HK-2 (cell line): ENCODE measurements at regions not wholly inside any gene's neighbourhood (a gene's known extent, or its start where the extent isn't known, plus 50 kb on each side); places are given as distances from the start of the nearest gene placed in this dataset.

Experiments used
- DNase-seq: peaks from one replicate; pipeline ENCODE4 v3.0.0-alpha.2; 2018; ENCODE audit not compliant: unreplicated experiment

DNA sequence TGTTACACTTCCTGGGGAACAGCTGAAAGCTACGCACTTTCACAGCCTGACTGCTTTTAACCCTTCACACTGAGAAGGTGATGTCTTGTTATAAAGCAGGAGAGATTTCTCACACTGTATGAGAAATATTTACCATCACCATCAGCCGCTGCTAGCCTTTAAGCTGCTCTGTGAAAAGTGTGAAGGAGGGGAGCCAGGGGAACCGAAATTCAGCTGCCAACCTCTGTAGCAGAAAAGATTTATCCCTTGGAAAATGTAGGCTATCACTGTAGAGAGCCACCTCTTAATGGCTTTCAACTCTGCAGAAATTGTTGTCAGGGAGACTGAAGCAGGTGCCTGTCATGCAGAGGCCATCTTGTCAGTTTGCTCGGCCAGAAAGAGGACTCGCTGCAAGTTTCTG, 145.3 kb downstream of the SP3 start:
- DNase-seq: no peak

DNA sequence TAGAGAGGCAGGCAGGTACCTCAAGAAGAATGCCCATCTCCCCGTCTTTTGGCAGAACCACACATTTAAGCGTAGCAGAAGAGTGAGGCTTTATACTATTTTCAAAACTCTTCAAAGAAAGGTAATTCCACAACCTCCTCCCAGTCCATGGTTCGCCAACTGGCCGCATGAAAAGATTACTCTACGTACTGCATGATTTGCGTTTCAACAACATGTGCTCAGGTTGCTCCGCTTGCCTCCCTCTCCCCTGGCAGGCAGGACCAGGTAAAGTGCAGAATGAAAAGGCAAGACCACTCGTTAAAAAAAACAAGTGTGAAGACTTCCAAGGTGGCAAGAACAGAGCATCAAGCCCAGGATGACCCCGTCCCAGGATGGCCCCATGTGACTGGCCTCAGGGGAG, 143.7 kb downstream of the SP3 start:
- DNase-seq: no peak

DNA sequence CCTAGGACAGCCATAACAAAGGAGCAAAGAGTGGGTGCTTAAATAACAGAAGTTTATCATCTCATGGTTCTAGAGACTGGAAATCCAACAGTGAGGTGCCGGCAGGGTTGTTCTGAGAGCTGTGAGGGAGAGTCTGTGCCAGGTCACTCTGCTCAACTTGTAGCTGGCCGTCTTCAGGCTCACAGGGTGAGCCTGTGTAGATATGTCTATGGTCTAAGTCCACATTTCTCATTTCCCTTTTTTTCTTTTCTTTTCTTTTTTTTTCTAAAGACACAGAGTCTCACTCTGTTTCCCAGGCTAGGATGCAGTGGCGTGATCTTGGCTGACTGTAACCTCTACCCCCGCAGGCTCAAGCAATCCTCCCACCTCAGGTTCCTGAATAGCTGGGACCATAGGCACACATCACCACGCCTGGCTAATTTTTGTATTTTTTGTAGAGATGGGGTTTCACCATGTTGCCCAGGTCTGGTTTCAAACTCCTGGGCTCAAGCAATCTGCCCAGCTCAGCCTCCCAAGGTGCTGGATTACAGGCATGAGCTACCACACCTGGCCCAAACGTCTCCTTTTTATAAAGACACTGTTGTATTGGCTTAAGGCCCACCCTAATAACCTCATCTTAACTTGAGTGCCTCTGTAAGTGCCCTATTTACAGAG, 142.2 kb downstream of the SP3 start:
- no peak for DNase-seq

DNA sequence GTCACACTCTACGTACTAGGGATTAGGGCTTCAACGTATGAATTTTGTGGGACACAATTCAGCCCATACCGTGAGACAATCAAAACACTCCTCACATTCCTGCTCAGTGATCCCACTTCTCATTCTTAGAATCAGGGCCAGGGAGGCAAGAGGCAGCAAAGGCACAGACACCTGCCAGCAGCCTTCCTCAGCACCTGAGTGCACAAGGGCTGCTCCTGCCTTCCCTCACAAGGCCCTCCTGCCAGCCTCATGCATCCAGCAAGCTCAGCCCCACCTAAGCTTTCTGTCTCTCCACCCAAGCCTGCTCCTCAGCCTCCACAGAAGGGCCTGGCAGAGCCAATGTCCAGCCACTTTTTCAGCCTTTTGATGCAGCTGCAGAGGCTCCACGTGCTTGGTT, 141.6 kb downstream of the SP3 start:
- DNase-seq: no peak

DNA sequence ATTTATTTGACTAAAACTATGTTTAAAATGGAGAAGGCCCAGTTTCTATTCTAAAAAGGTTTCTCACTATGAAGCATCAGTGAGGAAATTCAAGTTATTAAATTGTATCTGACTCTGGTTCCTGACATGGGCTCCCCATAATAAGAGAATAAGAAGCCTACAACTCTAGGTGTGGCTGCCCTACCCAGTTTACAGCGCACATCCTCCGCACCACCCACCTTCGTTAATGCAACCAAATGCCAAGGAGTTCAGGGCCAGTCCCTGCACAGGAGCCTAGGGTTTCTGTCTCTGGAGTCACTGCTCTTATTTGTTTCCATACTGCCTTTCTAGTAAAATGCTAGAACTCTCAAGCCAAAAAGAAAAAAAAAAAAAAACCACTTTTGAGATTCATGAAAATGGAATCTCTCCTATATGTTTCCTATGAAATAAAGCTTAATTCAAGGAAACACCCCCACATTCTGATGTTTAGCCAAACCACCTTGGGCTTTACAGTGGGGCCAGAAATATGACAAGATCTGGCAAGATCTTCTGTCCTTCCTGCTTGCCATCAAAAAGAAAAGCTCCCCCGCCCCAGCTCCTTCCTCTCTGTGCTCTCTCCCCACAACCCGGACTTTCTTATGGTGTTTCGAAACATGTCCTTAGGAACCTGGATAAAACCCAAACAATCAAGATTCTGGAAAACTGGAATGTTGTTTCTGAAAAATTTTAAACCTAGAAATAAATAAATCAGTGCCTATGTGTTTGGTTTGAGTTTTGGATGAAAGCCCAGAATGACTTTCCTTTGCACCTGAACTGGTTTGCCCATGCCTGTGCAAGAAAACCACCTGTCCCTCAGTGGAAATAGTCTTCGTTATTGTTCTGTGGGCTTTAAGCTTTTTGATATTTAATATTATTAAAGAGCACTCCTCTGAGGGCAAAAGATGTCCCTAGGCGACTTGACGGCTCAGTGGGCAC, 136.7 kb downstream of the SP3 start:
- DNase-seq: no peak

DNA sequence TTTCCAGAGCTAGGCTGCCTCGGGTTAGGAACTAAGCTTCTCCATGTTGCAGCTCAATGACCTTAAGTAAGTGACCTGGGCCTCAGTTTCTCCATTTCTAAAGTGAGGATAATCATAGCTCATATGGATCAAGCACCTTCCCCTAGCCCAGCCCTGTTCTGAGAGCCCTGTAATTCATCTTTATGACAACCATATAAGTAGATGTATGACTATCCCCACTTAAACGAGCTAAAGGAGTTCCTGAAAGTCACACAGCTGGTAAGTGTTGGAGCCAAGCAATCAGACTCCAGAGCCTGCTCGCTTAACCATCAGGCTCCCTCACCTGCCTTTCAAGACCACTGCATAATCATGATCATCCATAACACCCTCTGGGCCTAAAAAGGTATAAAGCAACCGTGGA, 135.4 kb downstream of the SP3 start:
- no peak for DNase-seq

DNA sequence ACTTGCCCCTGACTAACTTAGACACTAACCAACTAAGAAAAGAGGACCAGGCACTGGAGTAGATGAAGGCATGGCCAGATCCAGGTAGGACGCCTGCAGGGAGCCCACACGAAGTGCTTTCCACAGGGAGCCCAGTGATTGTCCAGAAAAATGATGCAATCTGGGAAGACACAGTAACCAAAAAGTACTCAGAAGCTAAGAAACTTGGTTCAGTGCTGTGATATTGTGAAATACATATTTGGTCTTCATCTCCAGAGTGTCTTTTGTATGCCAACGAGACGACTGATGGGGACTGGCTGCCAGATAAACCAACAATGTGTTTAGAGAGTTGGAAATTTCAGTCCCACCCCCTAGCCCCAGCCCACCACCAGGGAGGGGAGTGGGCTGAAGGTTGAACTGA, 135.0 kb downstream of the SP3 start:
- DNase-seq: no peak

DNA sequence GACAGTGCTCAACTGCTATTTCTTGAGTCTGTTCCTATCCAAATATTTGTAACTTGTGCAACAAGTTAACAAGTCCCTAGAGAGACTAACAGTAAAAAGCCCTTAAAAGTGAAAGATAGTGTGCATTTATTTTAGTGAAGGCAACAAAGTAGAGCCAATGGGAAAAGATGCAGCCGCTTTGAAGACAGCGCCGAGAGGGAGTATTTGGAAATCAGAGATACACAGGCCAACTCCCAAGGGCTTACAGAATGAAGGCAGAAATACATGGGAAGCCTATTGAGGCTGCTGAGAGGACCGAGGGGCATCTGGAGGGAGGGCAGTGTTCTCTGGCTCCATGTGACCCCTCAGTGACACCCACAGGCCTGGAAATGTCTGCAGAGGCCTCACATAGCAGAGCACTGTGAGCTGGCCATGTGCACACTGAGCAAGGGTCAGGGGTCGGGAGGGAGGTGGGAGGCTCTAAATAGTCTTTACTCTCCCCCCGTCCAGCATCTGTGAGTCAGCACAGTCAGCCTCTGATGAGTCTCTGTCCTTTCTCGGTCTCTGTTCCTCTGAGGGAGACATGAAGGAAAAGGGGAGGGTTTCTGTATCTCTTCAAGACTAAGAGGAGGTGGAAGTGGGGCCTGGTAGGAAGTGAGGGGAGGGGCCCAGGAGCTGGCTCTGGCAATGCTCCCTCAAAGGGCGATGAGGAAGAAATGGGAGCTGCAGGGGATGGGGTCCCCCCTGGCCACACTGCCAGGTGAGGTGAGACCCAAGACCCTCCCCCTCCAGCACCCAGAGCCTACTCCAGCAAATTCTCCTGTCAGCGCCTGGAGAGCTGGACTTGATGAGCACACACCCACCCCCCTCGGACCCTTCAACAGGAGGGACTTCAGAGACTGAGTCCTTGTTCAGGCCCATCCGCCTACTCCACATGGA, 133.6 kb downstream of the SP3 start:
- DNase-seq: no peak

DNA sequence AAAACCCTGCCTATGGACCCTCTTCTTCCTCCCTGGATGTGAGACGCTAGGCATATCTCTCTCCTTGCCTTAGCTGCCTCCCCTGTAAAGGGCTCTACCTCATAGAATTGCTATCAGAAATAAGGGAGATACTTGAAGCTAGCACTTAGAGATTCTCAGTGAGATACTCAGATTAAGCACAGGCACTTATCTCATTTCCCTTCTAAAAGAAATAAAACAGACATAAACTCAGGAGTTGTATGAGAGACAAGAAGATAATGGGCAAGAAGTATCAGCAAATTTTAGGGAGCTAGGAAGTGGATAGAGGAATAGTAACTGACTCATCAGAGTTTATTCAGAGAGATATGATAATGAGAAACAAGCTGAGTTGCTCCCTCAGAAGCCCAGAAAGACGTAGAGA, 131.0 kb downstream of the SP3 start:
- no peak for DNase-seq

DNA sequence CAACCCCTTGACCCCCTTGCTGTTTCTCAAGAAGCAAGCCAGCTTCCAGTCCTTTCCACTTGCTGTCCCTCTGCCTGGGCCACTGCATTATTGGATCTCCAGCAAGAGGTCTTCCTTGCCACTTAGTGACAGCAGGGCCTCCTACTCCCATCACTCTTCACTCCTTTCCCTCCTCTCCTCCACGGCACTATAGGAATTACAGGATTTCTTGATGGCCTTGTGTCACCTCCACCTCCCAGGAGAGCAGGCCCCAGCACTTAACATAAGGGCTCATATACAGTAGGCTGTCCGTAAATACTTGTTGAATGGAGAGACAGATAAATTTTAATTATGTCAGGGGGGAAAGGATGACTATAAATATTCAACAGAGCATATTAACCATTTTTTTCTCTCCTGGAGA, 129.4 kb downstream of the SP3 start:
- DNase-seq: no peak

DNA sequence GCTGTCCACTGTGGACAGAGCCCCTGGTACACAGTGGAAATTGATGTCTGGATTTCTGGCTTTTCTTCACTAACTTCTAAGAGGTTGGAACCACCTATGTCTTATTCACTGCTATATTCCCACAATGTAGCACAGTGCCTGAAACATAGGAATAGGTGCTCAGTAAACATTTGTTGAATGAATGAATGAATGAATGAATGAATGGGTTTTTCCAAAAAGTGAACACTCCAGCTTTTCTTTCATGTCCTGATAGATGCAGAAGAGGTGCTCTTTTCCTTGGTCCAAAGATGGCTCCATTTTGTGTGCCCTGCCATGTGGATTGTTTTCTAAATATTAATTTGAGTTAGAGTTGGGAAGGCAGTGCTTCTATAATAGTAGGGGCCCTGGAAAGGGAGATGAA, 124.1 kb downstream of the SP3 start:
- DNase-seq: no peak

DNA sequence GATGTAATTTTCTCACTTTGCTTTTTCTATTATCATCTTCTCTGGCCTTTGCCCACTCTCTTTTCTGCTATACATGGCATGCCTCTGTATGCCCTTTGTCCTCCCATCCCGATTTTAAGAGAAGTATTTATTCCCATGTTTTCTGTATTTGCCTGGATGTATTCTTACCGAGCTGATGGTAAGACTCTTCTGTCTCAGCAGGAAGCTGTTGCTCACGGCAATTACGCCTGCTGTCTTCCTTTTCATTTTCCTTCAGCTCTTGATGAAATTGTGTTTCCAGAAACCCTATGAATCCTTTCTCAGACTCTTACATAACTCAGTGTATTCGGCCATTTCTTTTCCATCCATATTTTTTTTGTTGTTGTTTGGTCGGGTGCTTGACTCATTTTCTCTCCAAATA, 121.6 kb downstream of the SP3 start:
- DNase-seq: no peak

DNA sequence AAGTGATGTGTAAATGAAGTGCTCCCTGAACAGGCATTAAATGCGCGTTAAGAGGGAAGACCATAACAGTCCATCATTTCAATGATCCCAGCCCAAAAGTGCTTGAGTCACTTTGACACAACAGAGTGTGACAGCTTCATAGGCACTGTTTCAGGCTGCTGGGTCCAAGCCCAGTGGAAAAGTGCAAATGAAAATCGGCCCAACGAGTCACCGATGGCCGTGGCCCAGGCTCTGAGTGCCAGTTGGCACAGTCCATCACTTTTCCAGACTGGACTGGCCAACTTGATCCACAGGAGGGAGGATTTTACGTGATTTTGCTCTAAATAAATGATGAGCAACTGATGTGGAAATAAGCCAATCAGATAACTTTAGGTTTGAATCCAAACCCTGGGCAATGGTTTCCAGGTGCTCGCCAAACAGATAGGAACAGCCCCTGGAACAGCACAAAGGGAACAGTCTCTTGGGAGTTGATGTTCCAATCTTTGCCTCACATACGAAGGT, 114.0 kb downstream of the SP3 start:
- no peak for DNase-seq

DNA sequence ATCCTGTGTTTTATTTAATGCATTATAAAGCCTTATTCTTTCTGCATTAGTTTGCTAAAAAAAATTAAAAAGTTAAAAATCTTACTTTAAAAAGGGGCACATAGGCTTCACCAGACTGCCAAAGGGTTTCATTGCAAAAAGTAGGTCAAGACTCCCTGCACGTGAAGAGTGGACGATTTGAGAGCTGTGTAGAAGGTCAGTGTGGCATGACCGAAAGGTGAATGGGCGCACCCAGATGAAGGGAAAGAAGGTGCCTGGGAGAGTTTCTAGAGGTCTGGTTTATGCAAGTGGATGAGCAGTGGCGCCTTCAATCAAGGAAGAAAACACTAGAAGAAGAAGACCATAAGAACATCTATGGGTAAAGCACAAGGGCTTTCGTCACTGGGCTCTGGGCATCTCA, 111.0 kb downstream of the SP3 start:
- DNase-seq: no peak

DNA sequence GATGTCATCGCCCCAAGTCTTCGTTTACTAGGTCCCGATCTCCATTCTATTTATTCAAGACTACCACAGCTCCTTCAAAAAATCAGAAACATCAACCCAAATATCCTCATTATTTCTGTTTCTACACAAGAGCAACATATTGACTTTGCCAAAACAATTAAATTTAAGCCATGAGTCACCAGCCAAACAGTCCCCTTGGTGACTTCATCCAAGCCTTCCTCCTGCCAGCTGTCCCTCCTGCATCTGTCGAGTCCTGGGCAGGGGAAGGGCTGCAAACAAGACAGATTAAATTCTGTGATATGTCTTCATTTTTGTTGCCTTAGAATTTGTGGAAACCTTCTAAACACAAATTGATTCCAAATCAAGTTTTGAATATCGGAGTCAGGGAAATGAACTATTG, 110.3 kb downstream of the SP3 start:
- no peak for DNase-seq

DNA sequence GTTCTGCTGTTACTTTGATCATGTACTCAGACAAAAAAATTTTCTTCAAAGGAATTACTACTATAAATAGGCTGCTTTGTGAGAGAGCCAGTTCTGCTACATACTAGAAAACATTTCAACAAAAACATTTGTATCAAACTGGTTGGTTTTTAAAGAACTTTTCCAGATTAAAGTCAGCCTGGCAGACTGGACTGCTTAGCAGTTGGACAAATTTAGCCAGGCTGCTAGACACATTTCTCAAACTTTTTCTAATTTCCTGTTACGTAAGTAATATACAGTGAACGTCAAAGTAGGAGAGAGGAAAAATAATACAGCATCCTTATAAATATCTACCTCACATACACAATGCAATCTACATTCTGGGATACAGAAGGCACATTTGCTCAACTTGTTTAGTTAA, 109.5 kb downstream of the SP3 start:
- DNase-seq: no peak
